ENCODE measurements at regions not wholly inside any gene's neighbourhood (a gene's known extent, or its start where the extent isn't known, plus 50 kb on each side); places are given as distances from the start of the nearest gene placed in this dataset.

- TF ChIP-seq CTCF (conservative IDR thresholded peaks at IDR 0.05 in 1 of 2, IDR thresholded peaks at IDR 0.05 in 1 of 2; ENCODE audit: extremely low read depth in 1 of 2, insufficient read depth in 1 of 2, low read depth in 1 of 2, low read length in 2 of 2) (no peak), EZH2 (IDR thresholded peaks at IDR 0.05; ENCODE audit: borderline replicate concordance, low read length) (no peak)
These were observed 231.8 kb upstream of the SPTLC3 start for GRCh38 chr20:12777016-12777415.
